HFF-Myc (cell line): ENCODE measurements at regions not wholly inside any gene's neighbourhood (a gene's known extent, or its start where the extent isn't known, plus 50 kb on each side); places are given as distances from the start of the nearest gene placed in this dataset.

Source experiments
- DNase-seq: peaks from one replicate; pipeline ENCODE4 v3.0.0-alpha.2; 2011; ENCODE audit warnings: low read depth; ENCODE audit errors: extremely low read depth
- H3K4me3 ChIP-seq: replicated peaks from 2 replicates; pipeline ENCODE4 v1.5.1; 2011; ENCODE audit warnings: low read depth, mild to moderate bottlenecking, control low read depth, low read length
- TF ChIP-seq, protein P1 (sequence below): IDR thresholded peaks from 2 replicates; pipeline ENCODE4 v1.5.1; 2012; ENCODE audit warnings: mild to moderate bottlenecking, low read depth, low read length, control low read depth; ENCODE audit errors: missing control alignments

DNA sequence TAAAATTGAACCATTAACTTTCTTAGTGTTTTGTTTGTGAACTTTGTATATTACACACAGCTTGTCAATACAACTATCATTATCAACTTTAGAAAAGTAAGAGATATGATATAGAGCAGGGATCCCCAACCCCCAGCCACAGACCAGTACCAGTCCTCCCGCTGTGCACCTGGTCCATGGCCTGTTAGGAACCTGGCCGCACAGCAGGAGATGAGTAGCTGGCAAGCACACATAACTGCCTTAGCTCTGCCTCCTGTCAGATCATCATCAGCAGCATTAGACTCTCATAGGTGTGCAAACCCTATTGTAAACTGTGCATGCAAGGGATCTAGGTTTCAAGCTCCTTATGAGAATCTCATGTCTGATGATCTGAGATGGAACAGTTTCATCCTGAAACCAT is 491.0 kb upstream of the NXPH2 start:
- H3K4me3 ChIP-seq: no peak overlapping the region
- TF ChIP-seq, protein P1, sequence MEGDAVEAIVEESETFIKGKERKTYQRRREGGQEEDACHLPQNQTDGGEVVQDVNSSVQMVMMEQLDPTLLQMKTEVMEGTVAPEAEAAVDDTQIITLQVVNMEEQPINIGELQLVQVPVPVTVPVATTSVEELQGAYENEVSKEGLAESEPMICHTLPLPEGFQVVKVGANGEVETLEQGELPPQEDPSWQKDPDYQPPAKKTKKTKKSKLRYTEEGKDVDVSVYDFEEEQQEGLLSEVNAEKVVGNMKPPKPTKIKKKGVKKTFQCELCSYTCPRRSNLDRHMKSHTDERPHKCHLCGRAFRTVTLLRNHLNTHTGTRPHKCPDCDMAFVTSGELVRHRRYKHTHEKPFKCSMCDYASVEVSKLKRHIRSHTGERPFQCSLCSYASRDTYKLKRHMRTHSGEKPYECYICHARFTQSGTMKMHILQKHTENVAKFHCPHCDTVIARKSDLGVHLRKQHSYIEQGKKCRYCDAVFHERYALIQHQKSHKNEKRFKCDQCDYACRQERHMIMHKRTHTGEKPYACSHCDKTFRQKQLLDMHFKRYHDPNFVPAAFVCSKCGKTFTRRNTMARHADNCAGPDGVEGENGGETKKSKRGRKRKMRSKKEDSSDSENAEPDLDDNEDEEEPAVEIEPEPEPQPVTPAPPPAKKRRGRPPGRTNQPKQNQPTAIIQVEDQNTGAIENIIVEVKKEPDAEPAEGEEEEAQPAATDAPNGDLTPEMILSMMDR: no peak
- no peak for DNase-seq

DNA sequence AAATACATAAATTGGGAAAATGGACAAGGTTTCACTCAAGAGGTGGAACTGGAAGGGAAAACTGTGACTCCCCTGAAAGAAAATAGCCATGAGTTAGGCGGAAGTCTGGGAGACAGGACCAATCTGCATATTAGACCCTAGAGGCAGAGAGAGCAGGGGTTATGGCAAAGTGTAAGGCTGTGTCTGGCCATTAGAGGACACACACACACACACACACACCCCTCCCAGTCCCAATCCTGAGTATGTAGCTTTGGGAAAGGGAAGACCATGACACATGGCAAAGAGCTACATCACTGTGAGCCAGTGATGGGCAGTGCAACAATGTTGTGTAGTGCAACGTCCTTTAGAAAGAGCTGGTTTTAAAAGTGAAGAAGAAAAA is 479.9 kb upstream of the NXPH2 start:
- TF ChIP-seq, protein P1: no peak
- H3K4me3 ChIP-seq: no peak overlapping the region
- no peak for DNase-seq

DNA sequence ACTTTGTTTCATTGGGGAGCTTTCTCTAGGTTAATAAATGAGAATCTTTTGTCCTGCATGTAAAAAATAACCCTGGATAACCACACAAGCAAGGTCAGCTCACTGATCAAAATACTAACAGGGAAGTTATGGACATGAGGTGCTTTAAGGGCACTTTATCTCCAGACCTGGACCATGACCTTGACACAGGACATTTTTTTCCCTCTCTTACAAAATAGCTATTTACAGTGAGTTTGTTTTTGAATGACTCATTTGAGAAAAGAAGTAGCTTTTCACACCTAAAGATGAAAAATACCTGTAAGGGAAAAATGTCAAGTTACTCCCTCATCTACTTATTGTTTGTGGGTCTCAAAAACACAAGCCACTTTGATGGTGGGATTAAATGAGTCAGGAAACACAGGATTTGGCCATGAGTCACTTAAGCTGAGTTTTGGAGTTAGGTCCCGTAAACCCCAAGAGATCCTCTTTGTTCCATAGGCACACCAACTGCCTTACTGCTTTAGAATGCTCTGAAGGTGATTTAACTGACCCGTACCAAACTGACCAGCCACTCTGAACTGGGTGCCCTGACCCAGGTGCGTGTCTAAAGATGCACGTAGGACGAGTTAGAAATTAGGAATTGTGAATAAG is 479.3 kb upstream of the NXPH2 start:
- no peak for DNase-seq
- no peak overlapping the region for H3K4me3 ChIP-seq
- TF ChIP-seq, protein P1: no peak

DNA sequence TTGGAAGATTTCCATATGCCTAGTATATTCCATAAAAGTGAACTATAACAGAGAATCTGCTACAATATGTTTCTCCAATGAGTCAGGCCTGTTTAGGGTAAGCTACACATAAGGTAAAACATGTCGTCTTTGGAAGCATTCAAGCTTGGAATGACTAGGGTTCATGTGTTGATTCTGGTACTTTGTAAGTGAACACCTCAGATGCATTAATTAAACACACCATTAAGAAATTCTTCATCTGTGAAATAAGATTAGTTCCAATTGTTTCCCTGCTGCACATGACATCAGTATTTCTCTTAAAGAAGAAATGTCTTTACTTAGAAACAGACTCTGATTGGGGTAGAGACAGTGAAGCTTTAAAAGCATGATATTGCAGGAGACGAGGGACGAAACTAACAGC is 461.1 kb upstream of the NXPH2 start:
- TF ChIP-seq, protein P1: no peak
- H3K4me3 ChIP-seq: no peak overlapping the region
- no peak for DNase-seq

DNA sequence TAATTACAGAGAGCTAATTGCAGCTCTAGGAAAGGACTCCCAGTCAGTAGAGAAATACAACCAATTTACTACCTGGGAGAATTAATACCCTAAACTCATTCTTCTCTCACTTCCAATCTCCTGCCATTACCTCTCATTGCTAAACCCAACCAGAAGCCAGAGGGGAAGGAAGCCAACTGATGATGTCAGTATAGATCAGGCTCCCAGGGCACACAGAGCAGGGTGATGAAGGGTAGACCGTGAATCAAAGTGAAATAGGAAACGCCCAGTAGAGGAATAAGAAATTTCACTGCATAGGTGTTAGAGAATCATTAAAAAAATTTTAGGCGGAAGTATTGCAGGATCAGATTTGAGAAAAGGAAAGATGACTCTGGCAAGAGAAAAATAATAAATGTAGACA is 456.8 kb upstream of the NXPH2 start:
- TF ChIP-seq, protein P1: no peak
- no peak for DNase-seq
- no peak overlapping the region for H3K4me3 ChIP-seq

DNA sequence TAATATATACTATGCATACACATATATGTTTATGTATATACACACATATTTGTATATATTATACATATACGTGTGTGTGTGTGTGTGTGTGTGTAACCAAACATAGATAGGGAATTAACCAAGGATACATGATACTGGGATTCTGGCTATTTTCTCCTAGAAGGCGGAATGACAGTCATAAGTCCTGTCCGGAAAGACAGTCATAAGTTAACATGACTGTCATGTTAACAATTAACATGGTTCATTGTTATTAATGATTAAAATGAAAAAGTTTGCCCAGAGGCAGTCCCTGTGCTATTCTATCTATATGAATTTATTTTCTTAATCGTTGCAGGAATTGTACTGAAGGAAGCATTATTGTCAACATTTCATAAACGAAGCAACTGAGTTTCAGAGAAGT is 450.7 kb upstream of the NXPH2 start:
- no peak overlapping the region for H3K4me3 ChIP-seq
- DNase-seq: no peak
- TF ChIP-seq, protein P1: no peak

DNA sequence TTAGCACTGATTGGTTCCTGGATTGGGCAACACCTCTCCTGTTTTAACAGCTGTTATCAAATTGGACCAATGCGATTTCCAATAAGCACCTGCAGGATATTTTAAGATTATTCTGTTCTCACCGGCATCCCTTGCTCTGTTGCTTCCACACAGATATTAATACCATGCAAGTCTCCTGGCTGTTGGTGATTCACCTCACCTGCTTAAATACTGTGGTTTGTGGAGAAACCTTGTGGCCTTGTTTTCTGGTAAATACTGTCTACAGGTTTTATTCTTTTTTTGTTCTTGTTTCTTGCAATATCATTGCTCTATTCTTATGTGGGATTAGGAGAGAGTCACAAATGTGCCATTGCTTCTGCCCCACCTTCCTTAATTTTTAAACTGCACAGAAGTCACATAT is 448.1 kb upstream of the NXPH2 start:
- TF ChIP-seq, protein P1: no peak
- no peak for DNase-seq
- no peak overlapping the region for H3K4me3 ChIP-seq
